BE2C (cell line): ENCODE measurements at regions not wholly inside any gene's neighbourhood (a gene's known extent, or its start where the extent isn't known, plus 50 kb on each side); places are given as distances from the start of the nearest gene placed in this dataset.

Experiments used
- DNase-seq: peaks from one replicate; pipeline ENCODE4 v3.0.0-alpha.2; 2020
- H3K27me3 ChIP-seq: fragments of 250-450 bp; sonication (Bioruptor Pico); 2 replicates; pipeline ENCODE4 v1.5.1; 2020; ENCODE audit warnings: mild to moderate bottlenecking
- H3K36me3 ChIP-seq: fragments of 250-450 bp; sonication (Bioruptor Pico); 2 replicates; pipeline ENCODE4 v1.5.1; 2020; ENCODE audit warnings: mild to moderate bottlenecking
- H3K4me1 ChIP-seq: fragments of 250-450 bp; sonication (Bioruptor Pico); 2 replicates; pipeline ENCODE4 v1.5.1; 2020
- H3K4me3 ChIP-seq: 2 replicates; pipeline ENCODE4 v1.5.1; 2011; ENCODE audit warnings: low read depth, low read length
- H3K9me3 ChIP-seq: fragments of 250-450 bp; sonication (Bioruptor Pico); 2 replicates; pipeline ENCODE4 v1.5.1; 2020
- TF ChIP-seq, protein P1 (sequence below): IDR thresholded peaks from 2 replicates; pipeline ENCODE4 v1.5.1; 2012; ENCODE audit warnings: mild to moderate bottlenecking, low read depth, low read length

DNA sequence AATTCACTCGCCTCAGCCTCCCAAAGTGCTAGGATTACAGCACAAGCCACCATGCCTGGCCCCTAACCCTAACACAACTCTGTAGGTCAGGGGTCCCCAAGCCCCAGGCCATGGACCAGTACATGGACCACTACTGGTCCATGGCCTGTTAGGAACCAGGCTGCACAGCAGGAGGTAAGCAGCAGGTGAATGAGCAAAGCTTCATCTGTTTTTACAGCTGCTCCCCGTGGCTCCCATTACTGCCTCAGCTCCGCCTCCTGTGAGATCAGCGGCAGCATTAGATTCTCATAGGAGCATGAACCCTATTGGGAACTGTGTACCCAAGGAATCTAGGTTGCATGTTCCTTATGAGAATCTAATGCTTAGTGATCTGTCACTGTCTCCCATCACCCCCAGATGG, 201.7 kb downstream of the NRP2 start:
- no peaks in the 10 kb centered on the region for H3K36me3 ChIP-seq
- no peaks in the 10 kb centered on the region for H3K4me1 ChIP-seq
- H3K27me3 ChIP-seq = no peaks in the 10 kb centered on the region
- no peaks in the 10 kb centered on the region for H3K9me3 ChIP-seq
- TF ChIP-seq, protein P1, sequence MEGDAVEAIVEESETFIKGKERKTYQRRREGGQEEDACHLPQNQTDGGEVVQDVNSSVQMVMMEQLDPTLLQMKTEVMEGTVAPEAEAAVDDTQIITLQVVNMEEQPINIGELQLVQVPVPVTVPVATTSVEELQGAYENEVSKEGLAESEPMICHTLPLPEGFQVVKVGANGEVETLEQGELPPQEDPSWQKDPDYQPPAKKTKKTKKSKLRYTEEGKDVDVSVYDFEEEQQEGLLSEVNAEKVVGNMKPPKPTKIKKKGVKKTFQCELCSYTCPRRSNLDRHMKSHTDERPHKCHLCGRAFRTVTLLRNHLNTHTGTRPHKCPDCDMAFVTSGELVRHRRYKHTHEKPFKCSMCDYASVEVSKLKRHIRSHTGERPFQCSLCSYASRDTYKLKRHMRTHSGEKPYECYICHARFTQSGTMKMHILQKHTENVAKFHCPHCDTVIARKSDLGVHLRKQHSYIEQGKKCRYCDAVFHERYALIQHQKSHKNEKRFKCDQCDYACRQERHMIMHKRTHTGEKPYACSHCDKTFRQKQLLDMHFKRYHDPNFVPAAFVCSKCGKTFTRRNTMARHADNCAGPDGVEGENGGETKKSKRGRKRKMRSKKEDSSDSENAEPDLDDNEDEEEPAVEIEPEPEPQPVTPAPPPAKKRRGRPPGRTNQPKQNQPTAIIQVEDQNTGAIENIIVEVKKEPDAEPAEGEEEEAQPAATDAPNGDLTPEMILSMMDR = no peak
- H3K4me3 ChIP-seq = no peak overlapping the region
- DNase-seq = no peak

DNA sequence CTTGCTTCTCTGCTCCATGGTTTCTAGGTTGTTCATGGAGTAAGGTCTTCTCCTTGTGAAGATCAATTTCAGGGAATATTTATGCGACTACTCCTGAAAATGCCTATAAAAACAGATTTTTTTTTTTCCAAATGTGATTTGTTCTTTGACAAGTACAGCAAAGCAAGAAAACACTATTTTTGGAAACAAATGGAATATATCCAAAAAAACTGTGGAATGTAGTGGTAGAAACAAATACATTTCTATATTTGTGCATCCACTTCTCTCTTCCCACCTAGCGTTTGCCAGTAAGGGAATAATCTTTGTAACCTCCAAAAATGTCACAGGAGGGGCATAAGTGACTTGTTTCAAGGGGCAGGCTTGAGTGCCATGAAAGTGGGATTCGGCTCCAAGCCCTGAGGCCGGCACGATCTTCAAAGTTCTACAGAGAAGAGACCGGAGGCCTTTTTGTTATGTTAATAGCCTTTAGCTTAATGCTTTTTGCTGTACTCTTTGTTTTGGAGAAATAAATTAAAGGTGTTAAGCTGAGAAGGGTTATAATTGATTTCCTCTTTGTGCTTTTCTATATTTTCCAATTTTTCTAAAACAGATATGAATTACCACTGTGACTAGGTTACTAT, 200.6 kb downstream of the NRP2 start:
- no peaks in the 10 kb centered on the region for H3K4me1 ChIP-seq
- TF ChIP-seq, protein P1 = no peak
- no peaks in the 10 kb centered on the region for H3K9me3 ChIP-seq
- no peaks in the 10 kb centered on the region for H3K27me3 ChIP-seq
- H3K4me3 ChIP-seq = no peak overlapping the region
- no peaks in the 10 kb centered on the region for H3K36me3 ChIP-seq
- DNase-seq = no peak

DNA sequence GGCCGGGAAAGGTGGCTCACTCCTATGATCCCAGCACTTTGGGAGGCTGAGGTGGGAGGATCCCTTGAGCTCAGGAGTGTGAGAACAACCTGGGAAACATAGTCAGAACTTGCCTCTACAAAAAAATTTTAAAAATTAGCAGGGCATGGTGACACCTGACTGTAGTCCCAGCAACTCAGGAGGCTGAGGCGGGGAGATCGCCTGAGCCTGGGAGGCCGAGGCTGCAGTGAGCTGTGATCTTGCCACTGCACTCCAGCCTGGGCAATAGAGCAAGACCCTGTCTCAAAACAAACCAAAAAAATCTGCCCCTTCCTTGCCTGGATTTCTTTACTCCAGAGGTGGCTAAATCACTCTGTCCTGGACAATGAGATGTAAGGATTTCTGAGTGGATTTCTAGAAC, 197.7 kb downstream of the NRP2 start:
- Histone ChIP-seq H3K27me3 (no peaks in the 10 kb centered on the region), H3K36me3 (no peaks in the 10 kb centered on the region), H3K4me1 (no peaks in the 10 kb centered on the region), H3K9me3 (no peaks in the 10 kb centered on the region), H3K4me3 (no peak overlapping the region)
- DNase-seq = no peak
- TF ChIP-seq, protein P1 = no peak

DNA sequence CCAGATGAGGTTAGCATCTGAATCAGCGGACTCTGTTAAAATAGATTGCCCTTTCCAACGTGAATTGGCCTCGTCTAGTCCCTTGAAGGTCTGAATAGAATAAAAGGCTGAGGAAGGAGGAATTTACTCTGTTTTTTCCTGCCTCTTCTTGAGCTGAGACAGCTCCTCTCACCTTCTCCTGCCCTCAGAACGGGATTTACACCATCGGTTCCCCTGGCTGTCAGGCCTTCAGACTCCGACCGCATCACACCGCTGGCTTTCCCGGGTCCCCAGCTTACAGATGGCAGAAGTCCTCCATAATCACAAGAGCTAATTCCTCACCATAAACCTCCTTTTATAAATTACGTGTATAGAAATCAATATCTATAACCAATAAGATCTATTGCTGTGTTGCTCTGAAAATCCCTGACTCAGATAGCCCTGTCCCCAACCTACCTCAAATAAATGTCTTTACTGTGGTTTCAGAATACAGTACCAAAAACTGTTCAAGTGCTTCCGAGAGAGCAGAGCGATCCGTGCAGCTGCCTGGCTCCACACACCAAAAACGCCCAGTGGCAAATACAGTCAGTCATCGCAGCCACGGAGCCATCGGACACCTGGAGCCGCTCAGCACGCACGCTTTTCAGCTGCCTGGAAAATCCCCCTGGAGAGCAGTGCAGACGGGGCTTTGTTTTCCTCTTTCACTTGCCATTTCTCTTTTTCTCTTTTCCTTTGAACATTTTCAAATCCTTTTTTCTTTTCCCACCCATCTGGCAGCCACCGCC, 196.9 kb downstream of the NRP2 start:
- TF ChIP-seq, protein P1 = no peak
- no peaks in the 10 kb centered on the region for H3K4me1 ChIP-seq
- no peak overlapping the region for H3K4me3 ChIP-seq
- DNase-seq = no peak
- no peaks in the 10 kb centered on the region for H3K27me3 ChIP-seq
- H3K9me3 ChIP-seq = 0 out of 2 replicates have a peak, but pooled peaks cover 3% of the 10 kb centered on the region
- no peaks in the 10 kb centered on the region for H3K36me3 ChIP-seq

DNA sequence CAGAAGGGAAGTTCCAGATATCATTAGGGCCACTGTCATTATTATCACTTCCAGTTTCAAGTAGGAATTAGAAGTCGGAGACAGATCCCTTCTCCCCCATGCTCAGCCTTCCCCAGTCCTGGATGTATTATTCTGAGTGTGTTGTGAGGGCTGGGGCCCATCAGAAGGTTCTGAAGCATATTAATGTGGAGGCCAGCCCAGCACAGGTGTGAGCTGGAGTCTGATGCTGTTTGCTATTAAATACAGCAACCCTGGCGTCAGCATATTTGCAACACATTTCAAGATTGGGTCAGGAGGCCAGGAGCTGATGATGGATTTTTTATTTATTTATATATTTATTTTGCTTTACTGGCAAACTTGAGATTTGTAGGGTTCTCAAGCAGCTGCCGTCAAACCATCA, 195.2 kb downstream of the NRP2 start:
- H3K4me3 ChIP-seq = no peak overlapping the region
- TF ChIP-seq, protein P1 = no peak
- 0 out of 2 replicates have a peak, but pooled peaks cover 4% of the 10 kb centered on the region for H3K9me3 ChIP-seq
- no peaks in the 10 kb centered on the region for H3K27me3 ChIP-seq
- no peaks in the 10 kb centered on the region for H3K36me3 ChIP-seq
- DNase-seq = no peak
- H3K4me1 ChIP-seq = no peaks in the 10 kb centered on the region

DNA sequence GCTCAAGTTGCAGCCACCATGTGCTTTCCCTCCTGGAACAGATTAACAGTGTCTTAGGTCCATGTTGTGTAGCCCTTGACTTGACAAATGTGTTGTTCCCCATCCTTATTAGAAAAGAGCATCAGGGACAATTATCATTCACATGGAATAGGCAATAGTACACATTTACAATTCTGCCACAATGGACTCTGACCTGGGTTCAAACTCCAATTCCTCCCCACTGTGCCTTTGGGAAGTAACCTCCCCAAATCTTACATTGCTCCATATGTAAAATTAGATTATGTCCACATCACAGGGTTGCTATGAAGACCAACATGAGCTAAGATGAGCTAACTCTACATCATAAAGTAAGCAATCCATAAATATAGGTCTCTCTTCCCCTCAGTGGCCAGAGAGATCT, 193.8 kb downstream of the NRP2 start:
- Histone ChIP-seq H3K4me3 (no peak overlapping the region), H3K4me1 (no peaks in the 10 kb centered on the region), H3K9me3 (0 out of 2 replicates have a peak, but pooled peaks cover 4% of the 10 kb centered on the region), H3K27me3 (no peaks in the 10 kb centered on the region), H3K36me3 (no peaks in the 10 kb centered on the region)
- no peak for DNase-seq
- TF ChIP-seq, protein P1 = no peak
